Upper lobe of left lung (tissue), 6 donors: ENCODE measurements at regions not wholly inside any gene's neighbourhood (a gene's known extent, or its start where the extent isn't known, plus 50 kb on each side); places are given as distances from the start of the nearest gene placed in this dataset.
"Not testable (repeated sequence)": the region's sequence is repeated elsewhere in the genome, so short reads cannot be mapped to it uniquely, and the experiment has no call there.

Source experiments
- ATAC-seq, 2 donors: fragments of 200-7000 bp; cut with Tn5 transposase; one replicate each; pipeline ENCODE4 v1.9.1; 2022; ENCODE audit warnings: mild to moderate bottlenecking in 2 of 2, moderate library complexity in 2 of 2; ENCODE audit not compliant: low FRiP score in 2 of 2
- DNase-seq, 2 donors: peaks; one replicate each; pipeline ENCODE4 v3.0.0-alpha.2; 2019 to 2020
- H3K27ac ChIP-seq, 4 donors: fragments of 200-600 bp; sonication (generic); one replicate each; pipeline ENCODE4 v1.5.1; 2016 to 2019
- H3K27me3 ChIP-seq, 4 donors: fragments of 200-600 bp; sonication (generic); one replicate each; pipeline ENCODE4 v1.5.1; 2017 to 2019
- H3K36me3 ChIP-seq, 4 donors: fragments of 200-600 bp; sonication (generic); one replicate each; pipeline ENCODE4 v1.5.1; 2016 to 2019
- H3K4me1 ChIP-seq, 4 donors: fragments of 200-600 bp; sonication (generic); one replicate each; pipeline ENCODE4 v1.5.1; 2018 to 2019
- H3K4me3 ChIP-seq, 4 donors: fragments of 200-600 bp; sonication (generic); one replicate each; pipeline ENCODE4 v1.5.1; 2017 to 2019; ENCODE audit warnings: mild to moderate bottlenecking in 2 of 4, moderate library complexity in 1 of 4
- H3K9me3 ChIP-seq, 4 donors: fragments of 200-600 bp; sonication (generic); one replicate each; pipeline ENCODE4 v1.5.1; 2018 to 2019
- CTCF ChIP-seq, 6 experiments: fragments of 450-650 bp in 4 of 6; fragments of 200-600 bp in 2 of 6; sonication (generic) in 2 of 6; IDR thresholded peaks; one replicate each; pipeline ENCODE4 v1.5.1; 2016 to 2019; ENCODE audit warnings: antibody characterized with exemption in 6 of 6
- EP300 ChIP-seq, 4 donors: sonication (generic); formaldehyde crosslinking; IDR thresholded peaks; one replicate each; pipeline ENCODE4 v1.5.1; 2017; ENCODE audit warnings: antibody characterized with exemption in 4 of 4, control low read depth in 2 of 4
- POLR2A ChIP-seq, 4 donors: fragments of 450-650 bp; IDR thresholded peaks; one replicate each; pipeline ENCODE4 v1.5.1; 2016 to 2017; ENCODE audit warnings: antibody characterized with exemption in 4 of 4, mild to moderate bottlenecking in 2 of 4
- POLR2AphosphoS5 ChIP-seq, 2 donors: sonication (generic); formaldehyde crosslinking; IDR thresholded peaks; one replicate each; pipeline ENCODE4 v1.5.1; 2017; ENCODE audit warnings: antibody characterized with exemption in 2 of 2
- WGBS, 2 donors: methylation state at CpG; one replicate each; pipeline ENCODE4 v1.1.5; 2017 to 2018; 5-methylcytosine and 5-hydroxymethylcytosine counted together
- donor health status: DM: no; HTN: no; CAD: no; lungs with moderate emphysema.
- donor health status: DM: no; HTN: yes; CAD: no; lungs with severe emphysema.

- no peak overlapping the region for H3K27ac ChIP-seq
- no peak for DNase-seq
- no peaks in the 10 kb centered on the region for H3K36me3 ChIP-seq
- H3K4me1 ChIP-seq = no peaks in the 10 kb centered on the region
- H3K4me3 ChIP-seq = no peak overlapping the region
- TF ChIP-seq POLR2AphosphoS5 (IDR thresholded peaks at IDR 0.05) (no peak), CTCF (IDR thresholded peaks at IDR 0.05) (no peak), POLR2A (IDR thresholded peaks at IDR 0.05) (no peak), EP300 (IDR thresholded peaks at IDR 0.05) (no peak)
- WGBS, 2 donors = 86 to 94% methylated on average over 3 of the region's 3 CpGs
- H3K9me3 ChIP-seq = no peaks in the 10 kb centered on the region
- ATAC-seq = no peak
- H3K27me3 ChIP-seq = no peaks in the 10 kb centered on the region
These were observed 91.7 kb upstream of the SLCO6A1 start for GRCh38 chr5:102590467-102590866.

GRCh38 chr5:102591650-102592049 is 92.8 kb upstream of the SLCO6A1 start:
- DNase-seq = no peak

GRCh38 chr5:102592586-102592985 is 93.8 kb upstream of the SLCO6A1 start:
- 86 to 95% methylated on average over 3 of the region's 3 CpGs for WGBS, 2 donors
- not testable (repeated sequence) for DNase-seq, H3K9me3 ChIP-seq, H3K27ac ChIP-seq, H3K4me3 ChIP-seq, H3K27me3 ChIP-seq, H3K36me3 ChIP-seq, H3K4me1 ChIP-seq, ATAC-seq

More at GRCh38 chr5:102591650-102592049, 92.8 kb upstream of the SLCO6A1 start:
- TF ChIP-seq POLR2AphosphoS5 (IDR thresholded peaks at IDR 0.05) (no peak), POLR2A (IDR thresholded peaks at IDR 0.05) (no peak), CTCF (IDR thresholded peaks at IDR 0.05) (no peak), EP300 (IDR thresholded peaks at IDR 0.05) (no peak)
- no peaks in the 10 kb centered on the region for H3K27me3 ChIP-seq
- no peak overlapping the region for H3K4me3 ChIP-seq
- no peak for ATAC-seq
- no peaks in the 10 kb centered on the region for H3K36me3 ChIP-seq
- WGBS, 2 donors = 74 to 78% methylated on average over 5 of the region's 5 CpGs
- no peaks in the 10 kb centered on the region for H3K4me1 ChIP-seq
- no peaks in the 10 kb centered on the region for H3K9me3 ChIP-seq
- no peak overlapping the region for H3K27ac ChIP-seq

- WGBS, 2 donors = 67 to 73% methylated on average over 1 of the region's 1 CpG
- TF ChIP-seq POLR2AphosphoS5 (IDR thresholded peaks at IDR 0.05) (no peak), POLR2A (IDR thresholded peaks at IDR 0.05) (no peak), EP300 (IDR thresholded peaks at IDR 0.05) (no peak), CTCF (IDR thresholded peaks at IDR 0.05) (no peak)
- Histone ChIP-seq H3K4me1 (no peaks in the 10 kb centered on the region), H3K4me3 (no peak overlapping the region), H3K27ac (no peak overlapping the region), H3K36me3 (no peaks in the 10 kb centered on the region), H3K9me3 (no peaks in the 10 kb centered on the region), H3K27me3 (no peaks in the 10 kb centered on the region)
- no peak for DNase-seq
- ATAC-seq = no peak
These were observed 95.4 kb upstream of the SLCO6A1 start for GRCh38 chr5:102594192-102594591.

GRCh38 chr5:102595332-102595731 is 96.5 kb upstream of the SLCO6A1 start:
- Histone ChIP-seq H3K36me3 (no peaks in the 10 kb centered on the region), H3K4me3 (no peak overlapping the region), H3K4me1 (no peaks in the 10 kb centered on the region), H3K27me3 (no peaks in the 10 kb centered on the region), H3K27ac (no peak overlapping the region), H3K9me3 (no peaks in the 10 kb centered on the region)
- DNase-seq (no peak), ATAC-seq (no peak)
- no peak for TF ChIP-seq CTCF (IDR thresholded peaks at IDR 0.05)
- TF ChIP-seq POLR2A (IDR thresholded peaks at IDR 0.05) = no peak
- no peak for TF ChIP-seq EP300 (IDR thresholded peaks at IDR 0.05)
- no peak for TF ChIP-seq POLR2AphosphoS5 (IDR thresholded peaks at IDR 0.05)
